Panc1 (cell line): ENCODE measurements at regions not wholly inside any gene's neighbourhood (a gene's known extent, or its start where the extent isn't known, plus 50 kb on each side); places are given as distances from the start of the nearest gene placed in this dataset.

Source experiments
- ATAC-seq: fragments of 200-7000 bp; cut with Tn5 transposase; 2 replicates; pipeline ENCODE4 v1.9.1; 2020; ENCODE audit warnings: mild to moderate bottlenecking, moderate library complexity
- BruUV-seq: library from RNA; stranded (reverse); fragments of 400-500 nt; replicated peaks from 2 replicates; lab custom pipeline; 2021; lab: Mats Ljungman, UMichigan
- CTCF ChIA-PET: fragments of 300-600 bp; sonication (Branson Sonifier 250); formaldehyde crosslinking; loops from one replicate; lab custom pipeline; 2022; ENCODE audit warnings: antibody characterized with exemption; lab: Charles Lee
- POLR2A ChIA-PET: fragments of 300-600 bp; sonication (Branson Sonifier 250); formaldehyde crosslinking; loops from one replicate; lab custom pipeline; 2022; ENCODE audit warnings: antibody characterized with exemption; lab: Charles Lee
- DNase-seq: peaks from one replicate; pipeline ENCODE4 v3.0.0-alpha.2; 2010; ENCODE audit warnings: low read depth, low spot score
- H3K27ac ChIP-seq: 2 replicates; pipeline ENCODE4 v1.5.1; 2011; ENCODE audit warnings: mild to moderate bottlenecking, low read length, inconsistent platforms
- H3K27me3 ChIP-seq: fragments of 200-500 bp; sonication (Bioruptor generic); 2 replicates; pipeline ENCODE4 v1.6.0; 2014; ENCODE audit warnings: low read length, inconsistent platforms; ENCODE audit not compliant: control insufficient read depth, insufficient read depth
- H3K36me3 ChIP-seq: fragments of 200-500 bp; sonication (Bioruptor generic); 2 replicates; pipeline ENCODE4 v1.5.1; 2014; ENCODE audit warnings: inconsistent platforms, mild to moderate bottlenecking, low read length, moderate library complexity; ENCODE audit not compliant: control insufficient read depth, insufficient read depth
- H3K4me1 ChIP-seq: 2 replicates; pipeline ENCODE4 v1.5.1; 2011; ENCODE audit warnings: inconsistent platforms, mild to moderate bottlenecking, low read length, moderate library complexity; ENCODE audit not compliant: control insufficient read depth, insufficient read depth
- H3K4me3 ChIP-seq, 2 experiments: 2 replicates each; pipeline ENCODE4 v1.5.1; 2011 to 2012; ENCODE audit warnings: low read depth in 2 of 2, low read length in 2 of 2, mild to moderate bottlenecking in 2 of 2, inconsistent platforms in 1 of 2, moderate library complexity in 1 of 2
- H3K9me3 ChIP-seq: fragments of 200-500 bp; sonication (Bioruptor generic); 2 replicates; pipeline ENCODE4 v1.5.1; 2014; ENCODE audit warnings: low read depth, mild to moderate bottlenecking, inconsistent platforms, low read length, moderate library complexity; ENCODE audit not compliant: control insufficient read depth, insufficient read depth
- CTCF ChIP-seq: fragments of 450-650 bp; IDR thresholded peaks from 2 replicates; pipeline ENCODE4 v1.5.1; 2017; ENCODE audit warnings: mild to moderate bottlenecking
- POLR2AphosphoS5 ChIP-seq: IDR thresholded peaks from 2 replicates; pipeline ENCODE4 v1.6.1; 2012; ENCODE audit warnings: mild to moderate bottlenecking, low read depth, low read length, moderate library complexity
- REST ChIP-seq, 2 experiments: IDR thresholded peaks; 2 replicates each; pipeline ENCODE4 v1.6.1; 2011 to 2012; ENCODE audit warnings: low read depth in 2 of 2, control low read depth in 1 of 2, low read length in 1 of 2, mild to moderate bottlenecking in 1 of 2, moderate library complexity in 1 of 2; ENCODE audit not compliant: insufficient read depth in 1 of 2
- SIN3A ChIP-seq: IDR thresholded peaks from 2 replicates; pipeline ENCODE4 v1.6.1; 2012; ENCODE audit warnings: low read depth, mild to moderate bottlenecking, low read length, moderate library complexity, borderline replicate concordance; ENCODE audit not compliant: insufficient read depth
- TCF7L2 ChIP-seq: IDR thresholded peaks from 2 replicates; pipeline ENCODE4 v1.6.1; 2011; ENCODE audit warnings: mild to moderate bottlenecking, low read depth, low read length, inconsistent platforms
- in situ Hi-C: cut with HindIII; loops from 2 replicates; pipeline ENCODE4 v1.10.0; 2016; ENCODE audit warnings: low sequenced_read_pairs, low pct_unique_long_range_greater_than_20kb
- intact Hi-C: fragments of 100-400 bp; cut with micrococcal nuclease; formaldehyde crosslinking; loops from one replicate; pipeline ENCODE4 v1.10.0; 2022; ENCODE audit not compliant: unreplicated experiment

GRCh38 chr4:36773467-36773866 lies 471.1 kb upstream of the NWD2 start:
- CTCF ChIA-PET: no interaction called here
- no peaks in the 10 kb centered on the region for H3K36me3 ChIP-seq
- POLR2A ChIA-PET: no interaction called here
- DNase-seq: no peak
- no peak for ATAC-seq
- no peaks in the 10 kb centered on the region for H3K4me1 ChIP-seq
- no peak overlapping the region for H3K27ac ChIP-seq
- no peaks in the 10 kb centered on the region for H3K9me3 ChIP-seq
- no peaks in the 10 kb centered on the region for H3K27me3 ChIP-seq
- no peak overlapping the region for H3K4me3 ChIP-seq
- BruUV-seq: no TSS peak
- TF ChIP-seq TCF7L2 (no peak), CTCF (no peak), SIN3A (no peak), POLR2AphosphoS5 (no peak), REST (IDR thresholded peaks at IDR 0.05; ENCODE audit: insufficient read depth in 1 of 2, low read depth in 2 of 2, low read length in 1 of 2) (no peak)
- in situ Hi-C loops: no loop called here
- intact Hi-C loops: no loop called here

- no peaks in the 10 kb centered on the region for H3K9me3 ChIP-seq
- H3K27ac ChIP-seq: no peak overlapping the region
- DNase-seq: no peak
- H3K27me3 ChIP-seq: no peaks in the 10 kb centered on the region
- H3K36me3 ChIP-seq: no peaks in the 10 kb centered on the region
- H3K4me1 ChIP-seq: no peaks in the 10 kb centered on the region
- H3K4me3 ChIP-seq: no peak overlapping the region
- BruUV-seq: no TSS peak
- ChIA-PET POLR2A (no interaction called here), CTCF (interaction anchor here (0.6 kb wide), 1 partner anchor 63 kb away, joined by 6 read pairs; no protein-coding TSS in a partner anchor)
- no peak for TF ChIP-seq TCF7L2
- TF ChIP-seq POLR2AphosphoS5: no peak
- no peak for TF ChIP-seq SIN3A
- TF ChIP-seq REST (IDR thresholded peaks at IDR 0.05; ENCODE audit: insufficient read depth in 1 of 2, low read depth in 2 of 2, low read length in 1 of 2): no peak
- no peak for TF ChIP-seq CTCF
- no peak for ATAC-seq
- intact Hi-C loops (loop anchor here (5.0 kb wide), 1 partner anchor 628 kb away; no protein-coding TSS in a partner anchor), in situ Hi-C loops (no loop called here)
Measured at GRCh38 chr4:36775544-36775943, 469.0 kb upstream of the NWD2 start.
